Suprapubic skin (tissue), 4 donors: ENCODE measurements at regions not wholly inside any gene's neighbourhood (a gene's known extent, or its start where the extent isn't known, plus 50 kb on each side); places are given as distances from the start of the nearest gene placed in this dataset.

Experiments
- CTCF ChIP-seq, 2 donors: fragments of 200-600 bp in 1 of 2; fragments of 450-650 bp in 1 of 2; sonication (generic) in 1 of 2; IDR thresholded peaks; one replicate each; pipeline ENCODE4 v1.5.1; 2016 to 2019; ENCODE audit warnings: antibody characterized with exemption in 2 of 2, mild to moderate bottlenecking in 1 of 2, moderate library complexity in 1 of 2
- EP300 ChIP-seq: sonication (generic); formaldehyde crosslinking; IDR thresholded peaks from one replicate; pipeline ENCODE4 v1.6.1; 2017; ENCODE audit warnings: antibody characterized with exemption
- POLR2A ChIP-seq, 2 donors: fragments of 450-650 bp; IDR thresholded peaks; one replicate each; pipeline ENCODE4 v1.6.1; 2017; ENCODE audit warnings: antibody characterized with exemption in 2 of 2, mild to moderate bottlenecking in 2 of 2, moderate library complexity in 2 of 2
- POLR2AphosphoS5 ChIP-seq, 3 donors: sonication (generic); formaldehyde crosslinking; IDR thresholded peaks; one replicate each; pipeline ENCODE4 v1.6.1; 2017; ENCODE audit warnings: antibody characterized with exemption in 3 of 3

- no peak for TF ChIP-seq POLR2AphosphoS5 (IDR thresholded peaks at IDR 0.05)
- no peak for TF ChIP-seq CTCF (IDR thresholded peaks at IDR 0.05)
- no peak for TF ChIP-seq EP300
- TF ChIP-seq POLR2A (IDR thresholded peaks at IDR 0.05) = no peak
Observed at GRCh38 chr1:73824065-73824464, 373.9 kb downstream of the LRRIQ3 start.
